Renal pelvis (tissue), 1 donor: ENCODE measurements at regions not wholly inside any gene's neighbourhood (a gene's known extent, or its start where the extent isn't known, plus 50 kb on each side); places are given as distances from the start of the nearest gene placed in this dataset.
"Not testable (repeated sequence)": the region's sequence is repeated elsewhere in the genome, so short reads cannot be mapped to it uniquely, and the experiment has no call there.

ENCODE experiments used
- DNase-seq: peaks from one replicate; pipeline ENCODE4 v3.0.0-alpha.2; 2013

DNA sequence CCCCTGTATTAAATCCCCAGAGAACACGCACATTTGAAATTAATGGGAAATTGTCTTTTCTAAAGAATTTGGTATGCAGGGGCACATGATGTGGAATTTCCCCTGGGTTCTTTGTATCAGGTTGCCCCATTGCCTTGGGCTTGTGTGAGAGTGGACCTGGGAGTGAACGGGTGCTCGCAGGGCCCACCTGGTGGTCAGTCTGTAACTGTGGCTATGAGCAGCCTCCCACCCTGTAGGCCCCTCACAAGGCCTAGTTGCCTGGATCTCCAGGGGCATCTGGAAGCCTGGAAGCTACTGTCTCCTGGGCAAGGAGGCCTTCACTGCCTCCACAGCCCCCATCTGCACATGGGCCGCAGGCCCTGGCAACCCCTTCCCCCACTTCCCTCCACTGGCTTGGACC, 96.7 kb downstream of the SLC25A47 start:
- no peak for DNase-seq

DNA sequence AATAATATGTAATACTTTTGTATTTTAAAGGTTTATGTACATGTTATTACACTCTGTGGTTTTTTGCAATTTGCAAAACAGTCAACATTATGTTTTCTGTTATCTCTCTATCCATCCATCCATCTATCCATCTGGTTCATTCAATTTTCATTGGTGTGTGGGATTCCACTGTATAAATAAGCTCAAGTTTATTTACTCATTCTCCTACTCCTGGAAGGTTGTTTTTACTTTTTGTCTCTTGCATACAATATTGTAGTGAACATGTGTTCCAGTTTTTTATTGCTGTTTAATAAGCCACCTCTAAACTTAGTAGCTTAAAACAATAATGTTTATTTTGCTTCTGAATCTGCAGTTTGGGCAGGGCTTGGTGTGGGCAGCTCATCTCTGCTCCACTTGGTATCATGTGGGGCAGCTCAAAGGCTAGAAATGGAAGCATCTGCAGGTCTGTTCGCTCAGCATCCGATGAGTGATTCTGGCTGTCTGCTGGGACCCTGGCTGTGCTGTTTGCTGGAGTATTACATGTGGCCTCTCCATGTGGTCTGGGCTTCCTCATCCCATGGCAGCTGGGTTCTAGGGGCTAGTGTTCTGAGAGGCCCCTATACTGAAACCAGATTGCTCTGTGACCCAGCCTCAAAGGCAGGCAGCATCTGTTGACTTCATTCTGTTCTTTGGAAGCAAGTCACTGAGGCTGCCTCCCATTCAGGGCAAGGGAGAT, 98.8 kb downstream of the SLC25A47 start:
- DNase-seq = no peak

DNA sequence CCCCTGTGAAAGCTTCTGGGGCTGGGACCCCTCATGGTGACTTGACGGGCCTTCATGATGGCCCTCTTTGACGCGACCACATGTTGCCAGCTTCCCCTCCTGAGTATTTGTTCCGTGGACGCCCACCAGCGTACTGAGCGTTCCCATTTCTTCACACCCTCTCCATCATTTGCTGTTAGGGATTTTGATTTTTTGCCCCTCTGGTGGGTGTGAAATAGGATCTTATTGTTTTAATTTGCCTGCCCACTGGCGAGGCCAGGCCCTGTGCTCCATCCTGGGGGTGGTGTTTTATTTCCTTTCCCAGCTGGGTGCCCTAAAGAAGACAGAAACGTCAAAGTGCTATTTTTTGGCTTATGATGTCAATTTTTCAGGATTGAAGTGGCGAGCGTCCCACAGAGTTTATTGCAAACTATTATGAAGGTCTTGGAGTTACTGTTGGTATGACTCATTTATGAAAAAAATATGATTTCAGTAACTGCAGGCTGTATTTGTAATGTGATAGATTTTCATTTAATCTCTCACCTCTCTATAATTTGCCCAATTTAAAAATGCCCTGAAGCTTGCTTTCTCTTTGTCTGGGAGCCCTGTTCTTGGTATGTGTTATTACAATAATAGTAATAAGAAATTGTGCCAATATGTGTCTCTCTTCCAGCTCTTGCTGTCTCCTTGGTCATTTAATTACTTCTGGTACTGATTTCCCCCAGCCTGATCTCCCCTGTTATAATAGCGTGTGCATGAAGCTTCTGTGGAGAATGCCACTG, 99.6 kb downstream of the SLC25A47 start:
- no peak for DNase-seq

DNA sequence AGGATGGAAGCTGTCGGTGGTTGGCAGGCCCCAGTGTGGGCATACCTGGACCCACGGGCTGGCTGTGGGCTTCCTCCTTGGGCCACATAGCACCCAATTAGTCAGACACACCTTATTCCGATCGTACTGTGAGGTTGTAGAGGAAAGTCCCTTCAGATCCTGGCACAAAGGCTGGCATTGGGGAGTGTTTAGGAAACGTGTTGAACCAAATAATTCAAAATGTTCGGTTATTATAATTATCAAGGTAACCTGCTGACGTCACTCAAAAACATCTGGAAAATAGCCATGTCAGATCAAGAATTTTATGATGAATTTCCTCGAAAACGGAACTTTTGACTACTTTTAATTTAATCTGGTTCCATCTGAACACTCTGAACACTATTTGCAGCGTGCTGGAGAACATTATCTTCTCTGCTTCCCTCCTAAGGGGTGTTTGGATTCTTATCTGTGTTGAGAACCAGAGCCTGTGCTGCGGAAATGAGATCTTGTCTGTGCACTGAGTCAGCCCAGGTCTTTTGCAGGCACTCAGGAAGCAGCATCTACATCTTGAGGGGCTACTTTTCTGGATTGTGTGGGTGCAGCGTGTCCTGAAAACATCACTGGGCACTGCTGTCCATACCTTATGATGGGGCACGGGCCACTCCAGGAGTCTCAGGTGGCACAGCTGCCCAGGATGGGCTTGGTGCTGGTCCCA, 100.3 kb downstream of the SLC25A47 start:
- DNase-seq = no peak

DNA sequence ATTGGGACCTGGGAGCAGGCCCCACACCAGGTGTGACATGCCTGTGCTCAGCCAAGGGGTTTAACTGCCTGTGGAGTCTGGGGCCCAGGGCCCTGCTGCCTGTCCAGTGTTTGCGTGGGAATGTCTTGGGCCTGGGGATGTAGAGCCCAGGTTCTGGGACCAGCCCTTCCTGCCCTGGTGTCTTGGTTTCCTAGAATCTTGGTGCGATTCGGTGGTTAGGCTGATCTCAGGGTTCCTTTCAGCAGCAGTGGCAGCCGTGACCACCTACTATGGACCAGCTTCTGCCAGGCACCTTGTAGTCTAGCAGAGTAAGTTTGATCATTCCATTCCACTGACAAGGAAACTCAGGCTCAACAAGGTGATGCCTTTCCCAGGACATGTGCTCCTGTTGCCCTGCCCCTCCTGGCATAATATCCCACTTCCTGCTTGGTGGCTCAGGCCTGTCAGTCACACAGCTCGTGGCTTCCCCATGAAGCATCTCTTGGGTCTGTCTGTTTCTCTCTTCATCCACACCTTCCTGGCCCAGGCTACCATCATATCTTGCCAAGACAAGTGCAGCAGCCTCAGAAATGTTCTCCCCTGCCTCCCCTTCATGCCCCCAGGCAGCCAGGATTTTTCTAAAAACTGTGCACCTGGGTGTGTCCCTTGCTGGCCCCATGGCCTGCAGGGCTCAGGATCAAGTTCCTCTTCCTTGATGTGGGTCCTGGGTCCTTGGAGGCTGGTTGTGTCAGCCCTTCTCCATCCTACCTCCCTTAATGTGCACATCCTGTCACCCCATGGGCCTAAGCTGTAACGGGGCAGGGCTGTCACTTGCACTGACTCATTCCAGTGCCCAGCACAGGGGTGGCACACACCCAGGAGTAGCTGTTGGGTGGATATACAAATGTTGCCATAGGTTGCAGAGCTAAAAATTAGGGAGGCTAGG, 101.6 kb downstream of the SLC25A47 start:
- DNase-seq = no peak

DNA sequence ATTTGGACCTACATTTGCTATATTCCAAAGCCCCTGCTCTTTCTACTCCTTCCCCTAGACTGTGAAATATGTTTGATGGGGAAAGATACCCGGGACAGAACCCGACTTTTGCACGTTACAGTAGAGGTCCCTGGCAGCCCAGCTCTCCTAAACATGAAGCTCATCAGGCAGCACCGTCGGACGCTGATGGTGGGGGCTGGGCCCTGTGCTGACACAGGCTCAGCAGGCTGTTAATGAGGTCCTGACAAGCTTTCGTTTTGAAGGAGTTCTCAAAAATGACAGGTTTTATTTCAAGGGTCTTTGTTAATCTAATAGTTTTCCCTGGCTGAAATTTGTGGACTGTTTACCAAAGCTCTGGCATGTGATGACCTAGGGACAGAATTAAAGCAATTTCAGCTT, 102.3 kb downstream of the SLC25A47 start:
- no peak for DNase-seq

DNA sequence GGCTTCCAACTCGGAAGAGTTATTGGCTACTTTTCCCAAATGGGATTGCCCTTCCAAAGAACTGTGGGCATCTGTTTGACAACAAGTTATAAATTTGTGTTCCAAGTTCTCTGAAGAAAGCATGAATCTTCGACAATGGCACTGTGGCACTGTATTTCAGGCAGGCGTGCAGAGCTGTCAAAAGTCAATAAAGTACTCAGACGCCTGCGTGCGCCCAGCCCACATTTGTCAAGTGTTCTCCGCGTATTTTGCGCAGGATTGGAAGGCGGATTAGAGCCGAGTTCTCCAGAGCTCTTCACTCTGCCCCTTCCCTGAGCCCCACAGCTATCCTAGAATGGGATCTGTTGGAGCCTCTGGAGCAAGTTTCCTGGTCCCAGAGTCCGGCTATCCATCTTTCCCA, 103.2 kb downstream of the SLC25A47 start:
- DNase-seq = no peak

DNA sequence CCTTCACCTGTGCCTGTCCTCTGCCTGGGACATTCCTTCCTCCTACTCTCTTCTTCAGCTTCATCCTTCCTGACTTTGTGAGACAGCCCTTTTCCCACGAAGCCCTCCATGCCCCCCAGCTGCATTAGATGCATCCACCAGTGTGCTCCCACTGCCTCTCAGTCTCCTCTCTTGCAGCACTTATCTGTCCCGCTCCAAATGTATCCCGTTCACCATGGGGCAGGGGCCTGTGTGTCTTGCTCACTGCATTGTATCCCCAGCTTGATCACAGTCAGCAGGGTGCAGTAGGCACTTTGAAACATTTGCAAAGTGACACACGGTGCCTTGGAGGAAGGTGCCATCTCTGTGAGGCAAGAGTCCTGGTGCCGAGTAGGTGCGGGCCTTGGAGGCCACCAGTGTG, 104.0 kb downstream of the SLC25A47 start:
- DNase-seq = no peak

DNA sequence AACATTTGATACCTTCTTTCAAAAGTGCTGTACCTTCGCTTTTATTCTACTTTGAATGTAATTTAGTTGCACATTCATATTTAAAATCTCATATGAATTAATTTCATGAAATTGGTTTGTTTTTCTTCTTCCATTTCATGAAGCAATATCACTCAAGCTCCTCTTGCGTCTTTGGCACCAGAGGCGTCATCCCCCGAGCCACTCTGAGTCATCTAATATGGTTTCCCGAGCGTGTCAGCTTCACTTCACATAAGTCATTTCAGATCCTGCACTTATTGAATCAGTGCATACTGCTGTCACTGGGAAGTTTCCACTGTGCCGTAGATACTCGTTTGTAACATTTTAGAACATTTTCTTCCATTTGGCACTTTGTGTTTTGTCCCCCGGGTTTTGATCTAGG, 105.6 kb downstream of the SLC25A47 start:
- no peak for DNase-seq

DNA sequence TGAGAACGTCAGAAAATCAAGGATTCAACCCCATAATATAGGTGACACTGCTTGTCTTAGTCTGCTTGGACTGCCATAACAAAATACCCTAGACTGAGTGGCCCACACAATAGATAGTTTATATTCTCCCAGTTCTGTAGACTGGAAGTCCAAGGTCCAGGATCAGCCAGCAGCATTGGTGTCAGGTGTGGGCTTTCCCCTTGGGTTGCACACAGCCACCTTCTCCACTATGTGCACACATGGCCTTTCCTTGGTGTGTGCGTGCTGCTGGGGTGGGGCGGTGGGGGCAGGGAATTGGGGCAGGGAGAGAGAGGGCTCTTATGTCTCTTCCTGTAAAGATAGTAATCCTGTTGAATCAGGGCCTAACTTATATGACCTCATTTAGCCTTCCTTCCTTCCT, 106.4 kb downstream of the SLC25A47 start:
- DNase-seq = no peak

DNA sequence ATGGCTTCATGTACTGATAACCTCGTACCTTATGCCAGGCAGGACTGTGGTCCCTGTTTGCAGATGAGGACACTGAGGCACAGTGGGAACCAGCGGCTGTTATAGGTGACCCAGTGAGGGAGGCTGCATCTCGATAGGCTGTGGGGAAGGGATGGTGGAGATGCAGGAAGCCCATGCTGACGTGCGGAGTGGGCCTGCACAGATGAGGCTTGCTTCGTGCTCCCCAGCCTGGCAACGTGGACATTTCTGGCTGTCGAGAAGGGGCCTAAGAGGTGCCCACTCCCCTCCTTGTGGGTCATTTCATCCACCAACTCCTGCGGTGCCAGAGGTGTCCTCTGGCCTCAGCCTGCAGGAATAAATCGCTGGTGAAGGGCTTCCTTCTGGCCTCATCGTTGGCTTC, 107.4 kb downstream of the SLC25A47 start:
- DNase-seq = no peak

DNA sequence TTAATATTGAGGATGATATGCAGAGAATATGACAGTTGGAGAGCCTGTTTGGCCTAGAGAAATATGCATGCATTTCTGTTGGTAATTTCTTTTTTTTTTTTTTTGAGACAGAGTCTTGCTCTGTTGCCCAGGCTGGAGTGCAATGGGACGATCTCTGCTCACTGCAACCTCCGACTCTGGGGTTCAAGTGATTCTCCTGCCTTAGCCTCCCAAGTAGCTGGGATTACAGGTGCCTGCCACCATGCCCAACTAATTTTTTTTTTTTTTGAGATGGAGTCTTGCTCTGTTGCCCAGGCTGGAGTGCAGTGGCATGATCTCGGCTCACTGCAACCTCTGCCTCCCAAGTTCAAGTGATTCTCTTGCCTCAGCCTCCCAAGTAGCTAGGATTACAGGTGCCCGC, 108.3 kb downstream of the SLC25A47 start:
- not testable (repeated sequence) for DNase-seq

DNA sequence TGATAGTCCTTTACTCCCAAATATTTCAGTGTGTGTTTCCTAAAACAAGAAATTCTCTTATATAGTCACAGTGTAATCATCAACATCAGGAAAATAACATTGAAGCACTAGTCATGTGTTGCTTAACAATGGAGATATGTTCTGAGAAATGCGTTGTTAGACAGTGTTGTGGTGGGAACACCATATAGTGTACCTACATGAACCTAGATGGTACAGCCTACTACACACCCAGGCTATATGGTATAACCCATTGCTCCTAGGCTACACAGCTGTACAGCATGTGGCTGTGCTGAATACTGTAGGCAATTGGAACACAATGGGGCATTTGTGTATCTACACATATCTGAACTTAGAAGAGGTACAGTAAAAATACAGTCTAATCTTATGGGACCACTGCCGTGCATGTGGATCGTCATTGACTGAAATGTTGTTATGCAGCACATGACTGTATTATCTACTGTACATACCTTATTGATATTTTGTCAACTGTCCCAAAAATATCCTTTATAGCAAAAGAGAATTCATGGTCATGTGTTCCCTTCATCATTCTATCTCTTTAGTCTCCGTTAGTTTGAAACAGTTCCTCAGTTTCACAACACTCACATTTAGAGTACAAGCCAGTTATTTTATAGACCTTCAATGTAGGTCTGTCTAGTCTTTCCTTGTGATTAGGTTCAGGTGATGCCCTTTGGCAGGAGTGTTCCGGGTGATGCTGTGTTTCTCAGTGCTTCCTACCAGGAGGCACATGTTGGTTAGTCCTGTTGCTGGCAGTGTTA, 109.7 kb downstream of the SLC25A47 start:
- DNase-seq = no peak

DNA sequence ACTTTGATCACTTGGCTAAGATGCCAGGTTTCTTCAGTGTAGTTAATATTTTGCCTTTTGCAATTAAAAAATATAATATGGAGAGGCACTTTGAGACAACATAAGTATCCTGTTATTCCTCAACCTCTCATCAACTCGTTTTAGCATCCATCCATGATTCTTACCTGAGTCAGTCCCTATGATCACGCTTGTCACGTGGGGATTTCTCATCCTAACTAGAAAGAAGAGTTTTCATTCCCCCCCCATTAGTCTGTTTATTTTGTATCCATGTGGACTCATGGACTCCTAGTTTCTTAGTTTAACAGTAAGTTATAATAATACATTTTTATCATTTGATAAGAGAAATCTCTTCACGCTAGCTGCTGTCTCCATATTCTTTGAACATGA, 110.3 kb downstream of the SLC25A47 start:
- DNase-seq = no peak

DNA sequence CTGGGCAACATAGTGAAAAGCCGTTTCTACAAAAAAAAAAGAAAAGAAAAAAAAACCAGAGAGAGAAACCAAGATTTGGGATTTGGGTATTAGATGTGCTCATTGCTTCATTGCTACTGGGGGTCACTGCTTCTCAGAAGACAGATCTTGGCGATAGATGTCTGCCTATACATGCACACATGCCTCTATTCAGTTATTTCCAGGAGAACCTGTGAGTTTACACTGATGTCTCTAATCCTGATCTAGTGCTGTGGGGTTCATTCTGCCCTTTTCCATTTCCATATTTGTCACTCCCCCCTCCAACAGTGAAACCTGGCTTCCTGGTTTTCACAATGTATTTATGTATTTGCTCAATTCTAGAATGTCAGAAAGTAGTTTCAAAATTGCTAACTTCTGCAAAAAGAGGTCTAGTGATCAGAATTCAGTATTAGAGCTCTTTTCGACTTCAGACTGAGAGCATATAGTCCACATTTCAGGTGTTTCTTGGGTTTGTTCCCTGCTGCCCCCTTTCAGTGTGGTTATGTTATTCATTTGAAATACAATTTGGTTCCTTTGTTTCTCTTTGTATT, 111.0 kb downstream of the SLC25A47 start:
- no peak for DNase-seq

DNA sequence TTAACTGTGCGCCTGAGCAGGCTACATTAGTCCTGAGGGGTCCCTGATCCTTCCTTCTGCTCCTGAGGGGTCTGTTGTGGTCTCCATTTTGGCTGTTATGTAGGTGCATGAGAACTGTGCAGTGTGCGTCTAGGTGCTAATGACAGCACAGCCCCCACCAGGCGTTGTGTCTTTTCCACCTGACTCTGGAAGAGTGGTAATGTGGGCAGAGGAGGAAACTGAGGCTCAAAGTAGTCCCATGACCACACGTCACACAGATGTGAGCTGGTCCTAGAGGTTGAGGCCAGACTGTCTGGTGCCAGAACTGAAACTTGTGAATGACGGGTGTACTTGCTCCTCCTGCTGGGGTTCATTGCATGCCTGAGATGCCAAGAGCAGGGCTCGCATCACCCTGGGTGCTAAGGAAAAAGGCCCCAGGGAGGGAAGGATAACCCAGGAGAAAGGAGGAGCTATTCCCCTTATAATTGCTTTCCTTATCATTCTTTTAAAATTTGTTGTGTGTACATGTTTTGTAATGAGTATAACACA, 111.8 kb downstream of the SLC25A47 start:
- no peak for DNase-seq

DNA sequence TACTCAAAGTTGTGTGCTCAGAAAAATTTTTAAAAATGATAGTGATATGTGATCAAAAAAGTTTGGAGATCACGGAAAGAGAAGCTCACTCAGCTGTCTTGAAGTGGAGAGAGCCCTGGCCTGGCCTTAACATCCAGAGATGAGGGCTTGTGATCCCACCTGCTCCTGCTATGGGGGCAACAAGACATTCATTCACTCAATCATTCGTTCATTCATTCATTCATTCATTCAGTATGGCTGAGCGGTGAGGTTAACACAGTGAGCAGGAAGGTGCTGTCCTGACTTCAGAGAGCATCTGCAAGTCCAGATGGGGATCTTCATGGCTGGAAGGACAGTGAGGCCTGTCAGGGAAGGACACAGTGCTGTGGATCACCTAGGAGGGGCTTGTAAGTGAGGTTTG, 112.3 kb downstream of the SLC25A47 start:
- no peak for DNase-seq

DNA sequence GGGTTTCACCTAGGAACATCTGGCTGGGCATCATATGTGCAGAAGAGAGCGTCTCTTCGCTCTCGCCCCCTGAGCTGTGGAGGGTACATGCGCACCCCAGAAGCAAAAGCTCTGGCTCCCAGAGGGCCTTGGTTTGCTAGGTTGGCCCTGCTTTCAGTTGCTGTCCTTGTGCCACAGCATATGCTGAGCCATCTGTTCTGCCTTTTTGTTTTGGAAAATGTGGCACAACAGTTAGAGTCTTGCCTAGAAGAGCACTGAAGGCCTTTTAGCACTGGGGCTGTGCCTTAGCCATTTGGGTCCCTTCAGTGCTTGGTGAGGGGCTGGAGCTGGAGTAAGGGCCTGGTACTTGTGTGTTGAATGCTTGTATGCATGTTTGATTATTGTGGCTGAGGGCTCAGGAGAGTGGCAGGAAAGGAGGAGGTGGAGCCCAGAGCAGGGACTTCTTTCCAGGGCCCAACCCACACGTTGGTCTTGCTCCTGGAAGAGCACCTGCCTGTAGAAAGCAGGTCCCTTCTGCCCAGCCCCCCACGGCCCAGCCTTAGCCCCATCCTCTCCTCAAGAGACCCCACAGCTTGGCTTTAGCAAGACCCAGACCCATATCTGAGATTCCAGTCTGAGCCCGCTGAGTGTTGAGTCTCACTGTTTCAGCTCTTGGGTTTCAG, 113.7 kb downstream of the SLC25A47 start:
- no peak for DNase-seq

DNA sequence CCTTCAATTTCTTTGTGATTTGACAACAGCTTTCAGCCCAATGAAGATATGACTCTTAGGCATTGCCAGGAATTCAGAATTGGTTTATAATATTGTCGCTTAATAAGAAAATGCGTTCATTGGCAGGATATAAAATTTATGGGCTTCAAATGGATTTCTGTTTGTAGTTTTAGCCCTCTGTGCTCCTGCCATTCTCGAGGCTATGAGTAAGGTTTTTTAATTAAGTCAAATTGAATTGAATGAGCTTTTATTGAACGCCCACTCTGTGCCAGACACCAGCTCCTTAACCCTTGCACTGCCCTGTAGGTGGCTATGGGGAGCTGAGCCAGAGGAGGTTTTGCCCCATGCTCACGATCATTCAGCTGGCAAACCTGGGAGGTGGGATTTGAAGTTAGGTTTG, 115.1 kb downstream of the SLC25A47 start:
- DNase-seq = no peak
